WERI-Rb-1 (cell line): ENCODE measurements at regions not wholly inside any gene's neighbourhood (a gene's known extent, or its start where the extent isn't known, plus 50 kb on each side); places are given as distances from the start of the nearest gene placed in this dataset.

ENCODE experiments used
- DNase-seq: peaks from one replicate; pipeline ENCODE4 v3.0.0-alpha.2; 2020
- H3K27ac ChIP-seq: fragments of 250-450 bp; sonication (Bioruptor Pico); 2 replicates; pipeline ENCODE4 v1.5.1; 2020; ENCODE audit warnings: mild to moderate bottlenecking, moderate library complexity
- H3K27me3 ChIP-seq: fragments of 250-450 bp; sonication (Bioruptor Pico); 2 replicates; pipeline ENCODE4 v1.5.1; 2021; ENCODE audit warnings: mild to moderate bottlenecking, low read depth, moderate library complexity; ENCODE audit not compliant: insufficient read depth, severe bottlenecking
- H3K36me3 ChIP-seq: fragments of 250-450 bp; sonication (Bioruptor Pico); 2 replicates; pipeline ENCODE4 v1.5.1; 2020; ENCODE audit warnings: mild to moderate bottlenecking, moderate library complexity
- H3K4me3 ChIP-seq: 2 replicates; pipeline ENCODE4 v1.5.1; 2011; ENCODE audit warnings: low read depth, mild to moderate bottlenecking, control low read depth, low read length
- H3K9me3 ChIP-seq: fragments of 250-450 bp; sonication (Bioruptor Pico); 2 replicates; pipeline ENCODE4 v1.5.1; 2021; ENCODE audit warnings: mild to moderate bottlenecking, moderate library complexity; ENCODE audit not compliant: severe bottlenecking
- TF ChIP-seq, protein P1 (sequence below): IDR thresholded peaks from 2 replicates; pipeline ENCODE4 v1.5.1; 2011; ENCODE audit warnings: low read depth, mild to moderate bottlenecking, control low read depth, inconsistent platforms, low read length

DNA sequence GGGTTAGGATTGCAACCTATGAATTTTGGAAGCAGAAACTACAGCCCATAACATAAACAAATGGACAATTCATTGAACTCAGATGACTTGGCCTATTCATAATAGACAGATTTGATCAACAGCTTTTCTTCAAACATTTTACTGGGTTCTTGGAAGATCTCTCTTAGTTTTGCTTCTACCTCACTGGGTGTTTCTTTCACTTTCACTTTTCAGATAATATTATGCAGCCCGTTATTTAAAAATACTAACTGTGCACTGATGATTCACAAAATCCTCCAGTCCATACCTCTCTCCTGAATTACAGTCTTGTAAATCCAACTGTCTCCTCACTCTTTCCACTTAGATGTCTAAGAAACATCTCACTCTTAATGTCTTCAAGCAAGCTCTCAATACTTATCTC lies 183.5 kb upstream of the IRX1 start:
- no peaks in the 10 kb centered on the region for H3K36me3 ChIP-seq
- H3K27ac ChIP-seq: no peak overlapping the region
- TF ChIP-seq, protein P1, sequence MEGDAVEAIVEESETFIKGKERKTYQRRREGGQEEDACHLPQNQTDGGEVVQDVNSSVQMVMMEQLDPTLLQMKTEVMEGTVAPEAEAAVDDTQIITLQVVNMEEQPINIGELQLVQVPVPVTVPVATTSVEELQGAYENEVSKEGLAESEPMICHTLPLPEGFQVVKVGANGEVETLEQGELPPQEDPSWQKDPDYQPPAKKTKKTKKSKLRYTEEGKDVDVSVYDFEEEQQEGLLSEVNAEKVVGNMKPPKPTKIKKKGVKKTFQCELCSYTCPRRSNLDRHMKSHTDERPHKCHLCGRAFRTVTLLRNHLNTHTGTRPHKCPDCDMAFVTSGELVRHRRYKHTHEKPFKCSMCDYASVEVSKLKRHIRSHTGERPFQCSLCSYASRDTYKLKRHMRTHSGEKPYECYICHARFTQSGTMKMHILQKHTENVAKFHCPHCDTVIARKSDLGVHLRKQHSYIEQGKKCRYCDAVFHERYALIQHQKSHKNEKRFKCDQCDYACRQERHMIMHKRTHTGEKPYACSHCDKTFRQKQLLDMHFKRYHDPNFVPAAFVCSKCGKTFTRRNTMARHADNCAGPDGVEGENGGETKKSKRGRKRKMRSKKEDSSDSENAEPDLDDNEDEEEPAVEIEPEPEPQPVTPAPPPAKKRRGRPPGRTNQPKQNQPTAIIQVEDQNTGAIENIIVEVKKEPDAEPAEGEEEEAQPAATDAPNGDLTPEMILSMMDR: no peak
- no peak overlapping the region for H3K4me3 ChIP-seq
- H3K27me3 ChIP-seq: peaks cover 54% of the 10 kb centered on the region
- no peak for DNase-seq
- peaks cover 9% of the 10 kb centered on the region for H3K9me3 ChIP-seq

DNA sequence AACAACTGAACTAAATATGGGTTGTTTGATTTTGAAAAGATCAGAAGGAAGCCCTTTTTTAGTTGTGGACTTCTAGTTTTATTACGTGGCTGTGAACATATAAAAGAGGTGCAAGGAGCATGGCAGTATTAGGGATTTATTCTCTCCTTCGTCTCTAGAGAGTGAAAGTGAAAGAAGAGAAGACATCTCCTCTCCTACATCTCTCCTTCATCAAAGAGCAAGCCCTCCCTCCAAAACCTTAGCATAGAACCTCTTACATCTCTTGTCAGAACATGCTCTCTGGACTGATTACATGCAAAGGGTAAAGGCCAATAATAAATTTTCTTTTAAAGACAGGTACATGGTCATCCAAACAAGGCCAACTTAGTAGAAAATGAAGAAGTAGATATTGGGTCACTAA lies 184.3 kb upstream of the IRX1 start:
- peaks cover 9% of the 10 kb centered on the region for H3K9me3 ChIP-seq

DNA sequence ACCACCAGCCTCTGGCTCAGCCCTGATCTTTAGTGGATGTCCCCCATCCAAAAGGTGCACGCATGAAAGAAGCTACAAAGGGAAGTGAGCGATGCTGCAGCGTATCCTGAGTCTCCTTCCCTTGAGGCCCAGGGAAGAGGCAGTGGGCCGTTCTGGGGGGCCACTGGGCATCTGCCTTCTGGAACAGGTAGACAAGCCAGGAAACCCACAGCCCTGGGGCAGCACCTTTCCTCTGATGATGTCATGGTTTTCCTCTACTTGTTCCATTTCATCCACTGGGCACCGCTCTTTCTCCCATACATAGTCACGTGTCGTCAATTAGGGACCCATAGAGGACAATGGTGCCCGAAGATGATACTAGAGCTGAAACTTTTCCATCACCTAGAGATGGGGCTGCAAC lies 194.0 kb upstream of the IRX1 start:
- Histone ChIP-seq H3K27ac (no peak overlapping the region), H3K9me3 (peaks cover 22% of the 10 kb centered on the region), H3K4me3 (no peak overlapping the region), H3K27me3 (peaks cover 65% of the 10 kb centered on the region), H3K36me3 (no peaks in the 10 kb centered on the region)
- TF ChIP-seq, protein P1: no peak
- DNase-seq: no peak

More for the DNA sequence above, 184.3 kb upstream of the IRX1 start:
- no peak for DNase-seq
- no peak overlapping the region for H3K4me3 ChIP-seq
- H3K27ac ChIP-seq: no peak overlapping the region
- H3K27me3 ChIP-seq: peaks cover 48% of the 10 kb centered on the region
- TF ChIP-seq, protein P1: no peak
- no peaks in the 10 kb centered on the region for H3K36me3 ChIP-seq

DNA sequence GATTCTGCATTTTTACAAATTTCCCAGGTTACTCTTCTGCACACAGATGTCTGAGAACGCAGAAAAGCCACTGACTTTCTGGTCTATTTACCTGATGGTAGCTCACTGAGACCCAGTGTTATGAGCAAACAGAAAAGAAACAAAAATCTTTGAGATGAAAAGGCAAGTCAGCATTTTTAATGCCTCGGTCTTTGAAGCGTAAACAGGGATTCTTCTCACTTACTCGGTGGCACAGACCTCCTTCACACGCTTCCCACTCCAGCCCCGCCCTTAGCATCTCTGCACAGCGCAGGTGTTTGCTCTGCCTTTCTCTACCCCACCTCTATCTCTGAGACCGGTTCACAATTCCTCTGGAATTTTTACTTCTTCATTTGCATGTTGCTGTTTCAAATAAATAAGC lies 195.0 kb upstream of the IRX1 start:
- TF ChIP-seq, protein P1: no peak
- no peak overlapping the region for H3K27ac ChIP-seq
- no peak for DNase-seq
- H3K36me3 ChIP-seq: no peaks in the 10 kb centered on the region
- peaks cover 22% of the 10 kb centered on the region for H3K9me3 ChIP-seq
- H3K4me3 ChIP-seq: no peak overlapping the region
- H3K27me3 ChIP-seq: peaks cover 75% of the 10 kb centered on the region

DNA sequence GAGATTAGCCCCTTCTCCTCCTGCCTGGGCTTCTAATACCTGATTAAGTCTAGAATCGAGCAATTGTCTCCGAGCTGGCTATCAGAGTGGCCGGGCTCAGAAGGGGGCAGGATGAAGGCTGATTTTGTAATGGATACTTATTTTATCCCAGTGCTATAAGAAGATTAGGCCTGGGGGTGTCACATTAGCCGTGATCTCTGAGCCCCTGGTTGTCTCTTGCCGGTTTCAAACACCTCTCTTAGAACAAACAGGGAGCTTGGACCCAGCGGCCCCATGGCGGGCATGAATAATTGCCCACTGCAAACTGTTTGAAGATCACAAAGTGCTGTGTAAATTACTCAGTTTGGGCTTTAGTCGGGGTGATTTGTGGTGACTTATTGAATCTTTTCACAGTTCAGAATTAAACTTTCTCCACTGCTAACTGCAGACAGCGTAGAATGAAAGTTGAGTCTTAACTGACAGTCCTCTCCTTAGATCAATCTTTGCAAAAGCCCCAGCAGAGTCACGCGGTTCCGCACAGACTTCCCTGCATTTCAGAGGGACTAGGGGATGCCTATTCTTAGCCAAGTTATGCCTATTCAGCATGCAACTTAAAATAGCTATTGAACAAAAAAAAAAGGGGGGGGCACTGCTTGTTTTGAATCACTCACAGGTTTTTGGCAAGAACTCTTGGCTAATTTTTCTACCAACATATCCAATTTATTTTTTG lies 200.6 kb upstream of the IRX1 start:
- TF ChIP-seq, protein P1: no peak
- Histone ChIP-seq H3K27ac (no peak overlapping the region), H3K4me3 (no peak overlapping the region), H3K27me3 (peaks cover 79% of the 10 kb centered on the region), H3K36me3 (no peaks in the 10 kb centered on the region), H3K9me3 (peaks cover 31% of the 10 kb centered on the region)
- peak; percentile 79 for DNase-seq
